ENCODE measurements at regions not wholly inside any gene's neighbourhood (a gene's known extent, or its start where the extent isn't known, plus 50 kb on each side); places are given as distances from the start of the nearest gene placed in this dataset.

GRCh38 chr1:222991908-222992307 lies 151.1 kb downstream of the TLR5 start:
- CTCF ChIA-PET = no interaction called here
- TF ChIP-seq, protein P1, sequence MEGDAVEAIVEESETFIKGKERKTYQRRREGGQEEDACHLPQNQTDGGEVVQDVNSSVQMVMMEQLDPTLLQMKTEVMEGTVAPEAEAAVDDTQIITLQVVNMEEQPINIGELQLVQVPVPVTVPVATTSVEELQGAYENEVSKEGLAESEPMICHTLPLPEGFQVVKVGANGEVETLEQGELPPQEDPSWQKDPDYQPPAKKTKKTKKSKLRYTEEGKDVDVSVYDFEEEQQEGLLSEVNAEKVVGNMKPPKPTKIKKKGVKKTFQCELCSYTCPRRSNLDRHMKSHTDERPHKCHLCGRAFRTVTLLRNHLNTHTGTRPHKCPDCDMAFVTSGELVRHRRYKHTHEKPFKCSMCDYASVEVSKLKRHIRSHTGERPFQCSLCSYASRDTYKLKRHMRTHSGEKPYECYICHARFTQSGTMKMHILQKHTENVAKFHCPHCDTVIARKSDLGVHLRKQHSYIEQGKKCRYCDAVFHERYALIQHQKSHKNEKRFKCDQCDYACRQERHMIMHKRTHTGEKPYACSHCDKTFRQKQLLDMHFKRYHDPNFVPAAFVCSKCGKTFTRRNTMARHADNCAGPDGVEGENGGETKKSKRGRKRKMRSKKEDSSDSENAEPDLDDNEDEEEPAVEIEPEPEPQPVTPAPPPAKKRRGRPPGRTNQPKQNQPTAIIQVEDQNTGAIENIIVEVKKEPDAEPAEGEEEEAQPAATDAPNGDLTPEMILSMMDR (IDR thresholded peaks at IDR 0.05; ENCODE audit: unreplicated experiment) = no peak
- Mint-ChIP-seq H3K4me3 (ENCODE audit: low read depth, unreplicated experiment) (no peak overlapping the region), H3K36me3 (ENCODE audit: insufficient read depth, unreplicated experiment) (no peaks in the 10 kb centered on the region), H3K27me3 (ENCODE audit: unreplicated experiment) (no peaks in the 10 kb centered on the region), H3K27ac (ENCODE audit: unreplicated experiment) (no peak overlapping the region), H3K4me1 (ENCODE audit: low read depth, unreplicated experiment) (peaks cover 37% of the 10 kb centered on the region), H3K9me3 (ENCODE audit: low read depth, unreplicated experiment) (no peaks in the 10 kb centered on the region)
- intact Hi-C loops (cut with micrococcal nuclease; ENCODE audit: unreplicated experiment) = no loop called here
- BruUV-seq (replicated peaks) = no TSS peak
- no peak for DNase-seq

DNA sequence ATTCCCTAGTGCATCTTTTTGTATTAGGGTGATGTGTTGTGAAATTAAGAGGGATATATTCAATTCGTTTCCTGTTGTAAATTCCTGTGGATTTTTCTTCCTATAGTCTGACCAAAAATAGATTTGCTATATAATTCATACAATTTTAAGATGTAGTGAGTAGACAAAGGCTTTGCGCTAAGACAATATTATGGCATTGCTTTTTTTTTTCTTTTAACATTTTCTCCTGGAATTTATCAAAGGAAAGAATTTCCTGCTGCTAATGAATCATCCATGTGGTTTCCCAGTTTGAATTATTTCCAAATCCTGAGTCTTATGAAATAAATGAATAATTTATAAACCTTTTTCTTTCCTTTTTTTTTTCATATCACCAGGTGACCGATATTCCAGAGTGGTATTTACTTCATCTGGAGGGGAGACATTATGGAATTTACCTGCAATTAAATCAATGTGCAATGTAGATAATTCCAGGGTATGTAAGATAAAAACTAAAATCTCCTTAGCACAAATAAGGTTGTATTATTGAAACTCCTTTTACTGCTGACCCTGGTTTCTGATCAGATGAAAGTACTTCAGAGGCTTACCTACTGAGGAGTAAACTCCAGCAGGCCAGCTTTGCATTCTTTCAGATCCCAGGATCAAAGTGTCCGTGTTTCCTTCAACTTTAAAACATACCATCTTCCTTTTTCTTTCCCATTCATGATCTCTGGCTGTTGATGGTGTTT lies 148.4 kb downstream of the TLR5 start:
- Mint-ChIP-seq H3K4me3 (ENCODE audit: low read depth, unreplicated experiment) (no peak overlapping the region), H3K27me3 (ENCODE audit: unreplicated experiment) (no peaks in the 10 kb centered on the region)

GRCh38 chr1:222995236-222995580 lies 147.8 kb downstream of the TLR5 start:
- no peaks in the 10 kb centered on the region for H3K9me3 Mint-ChIP-seq (ENCODE audit: low read depth, unreplicated experiment)
- BruUV-seq (replicated peaks) = no TSS peak
- H3K36me3 Mint-ChIP-seq (ENCODE audit: insufficient read depth, unreplicated experiment) = no peaks in the 10 kb centered on the region
- TF ChIP-seq, protein P1 (IDR thresholded peaks at IDR 0.05; ENCODE audit: unreplicated experiment) = no peak
- H3K27me3 Mint-ChIP-seq (ENCODE audit: unreplicated experiment) = no peaks in the 10 kb centered on the region
- intact Hi-C loops (cut with micrococcal nuclease; ENCODE audit: unreplicated experiment) = loop anchor here (2.0 to 5.0 kb wide), 2 partner anchors 153 to 196 kb away; no protein-coding TSS in a partner anchor
- CTCF ChIA-PET = interaction anchor here (0.6 kb wide), 1 partner anchor 159 kb away, joined by 4 read pairs; no protein-coding TSS in a partner anchor
- peak overlapping the region; percentile 75 for H3K27ac Mint-ChIP-seq (ENCODE audit: unreplicated experiment)
- H3K4me1 Mint-ChIP-seq (ENCODE audit: low read depth, unreplicated experiment) = peaks cover 27% of the 10 kb centered on the region
- H3K4me3 Mint-ChIP-seq (ENCODE audit: low read depth, unreplicated experiment) = peak overlapping the region; percentile 8
- no peak for DNase-seq

More for the DNA sequence above, 148.4 kb downstream of the TLR5 start:
- BruUV-seq (replicated peaks) = no TSS peak
- Mint-ChIP-seq H3K9me3 (ENCODE audit: low read depth, unreplicated experiment) (no peaks in the 10 kb centered on the region), H3K27ac (ENCODE audit: unreplicated experiment) (peak overlapping the region; percentile 75), H3K4me1 (ENCODE audit: low read depth, unreplicated experiment) (peaks cover 27% of the 10 kb centered on the region), H3K36me3 (ENCODE audit: insufficient read depth, unreplicated experiment) (no peaks in the 10 kb centered on the region)
- CTCF ChIA-PET = interaction anchor here (0.6 kb wide), 1 partner anchor 159 kb away, joined by 4 read pairs; no protein-coding TSS in a partner anchor
- intact Hi-C loops (cut with micrococcal nuclease; ENCODE audit: unreplicated experiment) = loop anchor here (2.0 to 5.0 kb wide), 2 partner anchors 152 to 196 kb away; no protein-coding TSS in a partner anchor
- DNase-seq = no peak
- TF ChIP-seq, protein P1 (IDR thresholded peaks at IDR 0.05; ENCODE audit: unreplicated experiment) = no peak

- Mint-ChIP-seq H3K4me1 (ENCODE audit: low read depth, unreplicated experiment) (peaks cover 27% of the 10 kb centered on the region), H3K4me3 (ENCODE audit: low read depth, unreplicated experiment) (peak overlapping the region; percentile 8), H3K36me3 (ENCODE audit: insufficient read depth, unreplicated experiment) (no peaks in the 10 kb centered on the region), H3K9me3 (ENCODE audit: low read depth, unreplicated experiment) (no peaks in the 10 kb centered on the region), H3K27ac (ENCODE audit: unreplicated experiment) (peak overlapping the region; percentile 75), H3K27me3 (ENCODE audit: unreplicated experiment) (no peaks in the 10 kb centered on the region)
- peak; percentile 23 for DNase-seq
- intact Hi-C loops (cut with micrococcal nuclease; ENCODE audit: unreplicated experiment) = loop anchor here (2.0 to 5.0 kb wide), 2 partner anchors 153 to 197 kb away; no protein-coding TSS in a partner anchor
- BruUV-seq (replicated peaks) = no TSS peak
- TF ChIP-seq, protein P1 (IDR thresholded peaks at IDR 0.05; ENCODE audit: unreplicated experiment) = no peak
- CTCF ChIA-PET = no interaction called here
These were observed 147.3 kb downstream of the TLR5 start for GRCh38 chr1:222995620-222996309.
